GM21390 (cell line): ENCODE measurements at regions not wholly inside any gene's neighbourhood (a gene's known extent, or its start where the extent isn't known, plus 50 kb on each side); places are given as distances from the start of the nearest gene placed in this dataset.

Source experiments
- ATAC-seq: cut with Tn5 transposase; IDR thresholded peaks from one replicate; pipeline ENCODE4 v1.9.1; 2021; ENCODE audit not compliant: unreplicated experiment

- no peak for ATAC-seq
These were observed 390.6 kb downstream of the TNS3 start for GRCh38 chr7:47191316-47191715.

- ATAC-seq, result no peak
These were observed 391.4 kb downstream of the TNS3 start for GRCh38 chr7:47190462-47190861.

- no peak for ATAC-seq
These were observed 393.1 kb downstream of the TNS3 start for GRCh38 chr7:47188653-47189315.

GRCh38 chr7:47188136-47188535 lies 393.8 kb downstream of the TNS3 start:
- ATAC-seq, result no peak

- ATAC-seq, result peak; percentile 86
These were observed 395.6 kb downstream of the TNS3 start for GRCh38 chr7:47186316-47186715.

- ATAC-seq, result no peak
These were observed 396.1 kb downstream of the TNS3 start for GRCh38 chr7:47185839-47186238.

GRCh38 chr7:47185170-47185569 lies 396.7 kb downstream of the TNS3 start:
- ATAC-seq, result no peak

GRCh38 chr7:47183862-47184590 lies 397.9 kb downstream of the TNS3 start:
- ATAC-seq, result no peak

GRCh38 chr7:47181746-47182361 lies 400.1 kb downstream of the TNS3 start:
- no peak for ATAC-seq

GRCh38 chr7:47180516-47180826 lies 401.4 kb downstream of the TNS3 start:
- ATAC-seq, result no peak

- ATAC-seq, result peak; percentile 64
These were observed 401.9 kb downstream of the TNS3 start for GRCh38 chr7:47179812-47180515.

GRCh38 chr7:47172602-47173539 lies 409.0 kb downstream of the TNS3 start:
- ATAC-seq, result peak; percentile 83

GRCh38 chr7:47170516-47170915 lies 411.4 kb downstream of the TNS3 start:
- ATAC-seq, result no peak

GRCh38 chr7:47154791-47155190 lies 427.1 kb downstream of the TNS3 start:
- ATAC-seq, result no peak

- ATAC-seq, result no peak
These were observed 428.3 kb downstream of the TNS3 start for GRCh38 chr7:47153576-47153975.

GRCh38 chr7:47153058-47153457 lies 428.9 kb downstream of the TNS3 start:
- no peak for ATAC-seq

- ATAC-seq, result no peak
These were observed 429.6 kb downstream of the TNS3 start for GRCh38 chr7:47152307-47152706.

GRCh38 chr7:47150497-47151260 lies 431.2 kb downstream of the TNS3 start:
- ATAC-seq, result no peak

GRCh38 chr7:47149971-47150370 lies 431.9 kb downstream of the TNS3 start:
- peak; percentile 18 for ATAC-seq
